ENCODE measurements at regions not wholly inside any gene's neighbourhood (a gene's known extent, or its start where the extent isn't known, plus 50 kb on each side); places are given as distances from the start of the nearest gene placed in this dataset.
"Not testable (repeated sequence)": the region's sequence is repeated elsewhere in the genome, so short reads cannot be mapped to it uniquely, and the experiment has no call there.

DNA sequence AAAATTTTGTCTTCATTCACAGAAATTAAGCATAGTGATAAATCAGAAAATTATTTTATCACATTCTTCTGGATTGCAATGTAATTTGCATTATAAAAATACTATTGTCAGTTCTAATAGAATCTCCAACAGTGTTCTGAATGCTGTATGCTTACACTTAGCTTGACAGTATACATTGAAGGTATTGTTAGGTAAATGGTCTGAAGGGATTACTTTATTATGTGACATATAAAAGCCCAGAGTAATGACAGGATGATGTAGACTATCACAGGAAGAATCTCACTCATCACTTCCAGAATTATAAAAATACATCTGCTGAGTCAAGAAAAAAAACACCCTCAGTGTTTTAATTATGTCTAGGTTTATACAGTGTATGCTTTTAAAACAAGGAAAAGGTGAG lies 1532.5 kb upstream of the RAG2 start:
- DNase-seq = no peak

DNA sequence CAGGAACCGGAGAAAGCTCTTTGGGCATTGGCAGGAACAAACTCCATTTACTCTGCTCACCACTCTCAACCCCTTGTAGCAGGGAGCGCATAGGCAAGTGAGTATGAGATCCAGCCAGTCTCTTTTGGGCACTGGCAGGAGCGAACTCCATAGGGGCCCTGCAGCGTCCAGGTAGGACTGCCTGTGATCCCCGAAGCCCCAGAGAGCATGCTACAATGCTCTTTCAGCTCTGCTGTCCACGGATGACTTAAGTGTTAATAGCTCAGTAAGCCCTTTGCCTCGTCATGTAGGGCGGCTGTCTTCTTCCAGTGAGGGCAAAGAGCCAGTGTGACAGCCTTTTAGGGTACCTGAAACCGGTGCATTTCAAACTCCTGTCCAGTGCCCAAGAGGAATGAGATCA lies 1525.6 kb upstream of the RAG2 start:
- no peak for DNase-seq

DNA sequence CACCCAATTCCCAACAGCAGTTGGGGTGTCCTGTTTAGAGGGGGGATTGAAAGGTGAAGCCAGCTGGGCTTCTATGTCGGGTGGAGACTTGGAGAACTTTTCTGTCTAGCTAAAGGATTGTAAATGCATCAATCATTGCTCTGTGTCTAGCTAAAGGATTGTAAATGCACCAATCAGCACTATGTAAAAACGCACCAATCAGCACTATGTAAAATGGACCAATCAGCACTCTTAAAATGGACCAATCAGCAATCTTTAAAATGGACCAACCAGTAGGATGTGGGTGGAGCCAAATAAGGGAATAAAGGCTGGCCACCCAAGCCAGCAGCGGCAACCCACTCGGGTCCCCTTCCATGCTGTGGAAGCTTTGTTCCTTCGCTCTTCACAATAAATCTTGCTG lies 1518.6 kb upstream of the RAG2 start:
- DNase-seq = not testable (repeated sequence)

DNA sequence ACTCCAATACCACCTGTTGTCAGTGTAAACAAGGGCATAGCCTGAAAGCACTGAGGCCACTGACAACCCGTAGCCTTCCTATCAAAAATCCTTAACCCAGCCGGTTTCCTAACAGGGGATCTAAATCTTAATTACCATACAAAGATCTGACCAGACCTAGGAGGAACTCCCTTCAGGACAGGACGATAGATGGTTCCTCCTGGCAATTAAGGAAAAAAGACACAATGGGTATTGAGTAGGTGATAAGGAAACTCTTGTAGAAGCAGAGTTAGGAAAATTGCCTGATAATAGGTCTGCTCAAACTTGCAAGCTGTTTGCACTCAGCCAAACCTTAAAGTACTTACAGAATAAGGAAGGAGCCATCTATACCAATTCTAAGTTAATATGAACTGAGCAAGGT lies 1517.3 kb upstream of the RAG2 start:
- not testable (repeated sequence) for DNase-seq

DNA sequence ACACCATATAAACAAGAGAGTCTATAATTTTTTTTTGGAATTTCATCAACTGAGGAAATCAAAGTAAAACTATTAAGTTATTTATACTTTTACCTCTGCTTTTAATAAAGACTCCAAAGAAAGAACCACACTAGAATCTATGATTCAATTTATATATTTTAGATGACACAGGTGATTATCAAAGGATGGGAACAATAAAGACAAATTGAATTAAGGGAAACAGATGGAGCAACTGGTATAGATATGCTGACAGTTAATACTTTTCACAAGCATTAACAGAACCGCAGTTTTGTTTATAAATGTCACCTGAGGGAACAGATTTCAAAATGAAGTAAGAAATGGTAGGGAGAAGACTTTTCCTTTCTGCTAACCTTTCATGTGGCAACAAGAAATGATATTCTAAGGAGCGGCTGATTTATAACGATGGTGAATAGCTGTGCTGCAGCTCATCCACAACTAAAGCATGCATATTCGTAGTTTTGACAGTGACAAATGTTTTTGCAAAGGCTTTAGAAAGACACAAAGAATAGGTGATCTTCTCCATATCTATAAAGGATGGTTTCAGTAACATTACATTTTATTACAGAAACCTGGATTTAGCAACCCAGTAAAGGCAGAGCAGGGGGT lies 1502.9 kb upstream of the RAG2 start:
- DNase-seq = no peak

DNA sequence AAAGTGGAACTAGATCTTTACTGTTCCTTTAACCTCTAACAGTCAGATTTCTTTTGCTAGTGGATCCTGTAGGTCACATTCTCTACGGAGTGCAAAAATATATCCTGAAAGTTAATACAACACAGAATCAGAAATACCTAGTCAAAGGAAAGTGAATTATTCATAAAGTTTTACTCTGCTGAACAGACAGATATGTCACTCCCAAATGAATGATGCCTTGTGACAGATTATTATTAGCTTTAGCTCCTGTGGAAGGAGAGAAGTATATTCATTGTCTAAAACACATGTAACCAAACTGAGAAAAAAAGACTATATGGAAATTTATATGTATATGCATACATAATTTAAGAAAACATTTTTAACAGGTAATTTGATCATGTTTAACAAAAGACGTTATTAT lies 1497.2 kb upstream of the RAG2 start:
- no peak for DNase-seq

DNA sequence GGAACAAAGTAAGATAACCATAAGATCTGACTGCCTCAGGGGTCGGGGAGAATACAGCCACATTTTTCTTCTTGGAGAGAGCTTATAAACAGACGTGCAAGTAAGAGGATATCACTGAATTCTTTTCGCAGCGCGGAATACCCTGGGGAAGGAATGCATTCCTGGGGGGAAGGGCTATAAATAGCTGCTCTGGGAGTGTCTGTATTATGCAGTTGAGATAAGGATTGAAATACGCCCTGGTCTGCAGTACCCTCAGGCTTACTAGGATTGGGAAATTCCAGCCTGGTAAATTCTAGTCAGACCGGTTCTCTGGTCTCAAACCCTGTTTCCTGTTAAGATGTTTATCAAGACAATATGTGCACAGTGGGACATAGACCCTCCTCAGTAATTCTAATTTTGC lies 1491.7 kb upstream of the RAG2 start:
- DNase-seq = no peak

DNA sequence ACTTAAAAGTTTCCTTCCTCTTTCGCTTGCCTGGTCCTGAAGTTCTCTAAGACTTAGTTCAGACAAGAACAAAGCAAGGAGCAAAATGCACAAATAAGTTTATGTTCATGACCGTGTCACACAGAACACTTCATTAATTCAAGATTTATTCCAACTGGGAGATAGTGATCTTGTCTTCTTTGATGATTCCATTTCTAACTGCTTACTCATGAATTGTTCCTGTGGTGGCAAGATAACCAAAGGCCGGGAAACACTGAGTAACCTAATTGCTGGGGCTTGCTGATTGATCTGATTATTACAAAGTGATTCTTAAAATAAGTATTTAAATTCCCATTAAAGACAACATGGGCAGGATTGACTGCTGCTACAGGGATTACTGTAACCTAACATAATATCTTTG lies 1462.9 kb upstream of the RAG2 start:
- no peak for DNase-seq

DNA sequence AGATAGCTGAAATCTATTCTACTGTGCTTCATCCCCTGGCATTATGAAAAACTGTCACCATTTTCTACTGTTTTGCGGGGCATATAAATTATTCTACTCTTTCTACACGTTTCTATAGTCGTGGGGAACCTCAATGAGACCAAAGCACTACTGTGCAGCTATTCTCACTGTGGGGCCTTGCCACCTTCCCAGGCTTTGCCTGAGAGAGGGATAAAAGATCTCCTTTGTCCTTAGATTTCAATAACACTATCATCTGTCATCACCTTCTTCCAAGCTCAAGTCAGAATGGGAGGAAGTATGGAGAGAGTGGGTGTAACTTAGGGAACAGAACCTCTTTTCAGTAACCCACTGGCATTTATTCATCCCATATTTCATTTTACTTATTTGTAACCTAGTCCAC lies 1462.1 kb upstream of the RAG2 start:
- no peak for DNase-seq

DNA sequence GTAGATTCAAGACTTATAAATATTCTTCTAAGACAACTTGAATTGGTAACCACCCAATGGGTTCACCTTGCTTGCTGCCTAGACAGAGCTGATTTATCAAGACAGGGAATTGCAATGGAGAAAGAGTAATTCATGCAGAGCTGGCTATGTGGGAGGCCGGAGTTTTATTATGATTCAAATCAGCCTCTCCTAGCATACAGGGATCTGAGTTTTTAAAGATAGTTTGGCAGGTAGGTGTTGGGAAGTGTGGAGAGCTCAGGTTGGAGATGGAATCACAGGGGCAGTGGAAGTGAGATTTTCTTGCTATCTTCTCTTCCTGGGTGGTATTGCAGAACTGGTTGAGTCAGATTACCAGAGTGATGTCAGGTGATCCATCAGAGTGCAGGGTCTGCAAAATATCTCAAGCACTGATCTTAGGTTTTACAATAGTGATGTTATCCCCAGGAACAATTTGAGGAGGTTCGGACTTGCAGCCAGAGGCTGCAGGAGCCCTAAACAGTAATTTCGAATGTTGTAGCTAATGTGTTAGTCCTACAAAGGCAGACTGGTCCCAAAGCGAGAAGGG lies 1448.6 kb upstream of the RAG2 start:
- DNase-seq = no peak

DNA sequence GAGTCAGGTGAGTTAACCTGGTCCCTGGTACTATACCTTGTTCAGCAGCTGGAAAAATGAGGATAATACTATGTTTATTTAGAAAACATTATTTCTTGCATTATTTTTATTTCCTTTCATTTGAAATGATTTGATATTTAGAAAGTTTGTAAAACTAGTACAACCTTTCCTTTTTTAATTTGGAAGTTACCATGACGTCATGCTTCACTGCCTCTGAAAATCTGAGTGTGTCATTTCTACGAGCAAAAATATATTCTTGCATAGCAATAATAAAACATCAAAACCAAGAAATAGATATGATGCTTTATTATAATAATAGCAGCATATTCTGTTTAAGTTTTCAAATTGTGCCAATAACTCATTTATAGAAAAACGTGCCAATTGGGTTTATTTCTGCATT lies 1445.0 kb upstream of the RAG2 start:
- no peak for DNase-seq

DNA sequence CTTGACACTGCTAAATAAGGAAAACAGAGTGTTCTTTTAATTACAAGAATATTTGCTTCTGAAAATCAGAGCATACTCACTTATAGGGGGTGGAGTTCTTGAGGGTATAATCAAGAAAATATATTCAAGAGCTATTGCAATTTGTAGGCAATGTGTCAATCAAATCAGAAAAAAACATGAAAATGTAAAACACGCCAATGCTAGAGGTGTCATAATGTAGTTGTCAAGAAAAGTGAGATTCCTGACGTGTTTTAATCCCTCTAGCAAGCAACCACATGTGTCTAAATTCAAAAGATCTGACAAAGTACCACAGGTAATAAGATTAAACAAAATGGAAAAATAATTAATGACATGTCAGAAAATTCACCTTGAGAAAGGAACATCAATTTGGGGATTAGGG lies 1440.7 kb upstream of the RAG2 start:
- no peak for DNase-seq

DNA sequence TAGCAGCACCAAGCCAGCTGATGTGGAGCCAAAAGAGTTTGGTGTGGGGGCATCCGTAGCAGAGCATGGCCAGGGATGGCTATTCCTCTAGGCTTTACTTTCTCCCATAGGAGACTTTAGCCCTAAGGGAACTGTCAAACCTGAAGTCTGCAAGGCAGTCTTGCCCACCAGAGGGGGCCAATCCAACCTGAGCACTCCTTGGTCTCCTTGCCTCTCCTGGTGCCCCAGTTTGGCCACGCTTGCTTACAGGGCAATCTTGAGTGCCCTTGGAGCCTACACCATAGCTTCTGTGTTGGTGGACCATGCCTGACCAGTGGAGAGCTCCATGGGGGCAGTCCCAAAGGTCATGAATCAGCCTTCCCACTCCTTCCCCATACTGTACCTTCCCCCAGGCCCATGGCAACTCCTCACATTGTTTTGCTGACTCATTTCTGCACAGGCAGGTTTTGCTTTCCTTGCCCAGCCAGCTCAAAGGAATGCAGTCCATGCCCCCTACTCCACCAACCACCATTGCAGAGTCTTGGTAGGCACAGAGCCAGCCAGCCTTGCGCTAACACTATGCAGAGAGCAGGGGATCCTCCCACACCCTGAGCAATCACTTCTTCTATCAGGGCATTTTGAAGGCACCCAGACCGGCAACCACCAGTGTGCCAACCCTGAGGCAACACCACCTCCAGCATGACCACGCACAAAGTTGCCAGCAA lies 1421.2 kb upstream of the RAG2 start:
- no peak for DNase-seq

DNA sequence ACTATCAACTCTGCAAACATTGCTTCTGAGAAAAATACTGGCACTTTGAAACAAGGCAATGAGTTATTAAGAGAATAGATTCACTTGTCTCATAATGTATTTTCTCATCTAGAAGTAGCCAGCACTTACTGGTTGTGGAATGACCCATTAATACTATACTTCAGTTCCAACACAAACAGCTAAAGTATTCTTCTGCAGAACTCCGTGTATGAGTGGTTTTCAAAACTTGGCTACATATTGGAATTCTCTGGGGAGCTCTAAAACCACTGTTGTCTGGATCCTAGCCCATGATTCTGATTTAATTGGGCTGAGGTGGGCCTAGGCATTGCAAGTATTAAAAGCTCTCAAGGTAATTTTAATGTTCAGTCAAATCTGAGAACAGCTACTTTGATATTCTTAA lies 1416.4 kb upstream of the RAG2 start:
- no peak for DNase-seq

DNA sequence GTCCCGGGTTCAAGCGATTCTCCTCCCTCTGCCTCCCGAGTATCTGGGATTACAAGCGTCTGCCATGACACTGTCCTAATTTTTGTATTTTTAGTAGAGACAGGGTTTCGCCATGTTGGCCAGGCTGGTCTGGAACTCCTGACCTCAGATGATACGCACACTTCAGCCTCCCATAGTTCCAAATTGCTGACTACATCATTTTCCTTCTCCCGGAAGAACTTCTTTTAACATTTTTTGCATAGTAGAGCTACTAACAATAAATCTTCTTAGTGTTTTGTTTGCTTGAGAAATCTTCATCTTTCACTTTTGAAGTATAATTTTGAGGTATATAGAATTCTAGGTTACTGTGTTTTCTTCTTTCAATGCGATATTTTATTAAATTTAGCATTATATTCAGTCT lies 1415.1 kb upstream of the RAG2 start:
- no peak for DNase-seq

DNA sequence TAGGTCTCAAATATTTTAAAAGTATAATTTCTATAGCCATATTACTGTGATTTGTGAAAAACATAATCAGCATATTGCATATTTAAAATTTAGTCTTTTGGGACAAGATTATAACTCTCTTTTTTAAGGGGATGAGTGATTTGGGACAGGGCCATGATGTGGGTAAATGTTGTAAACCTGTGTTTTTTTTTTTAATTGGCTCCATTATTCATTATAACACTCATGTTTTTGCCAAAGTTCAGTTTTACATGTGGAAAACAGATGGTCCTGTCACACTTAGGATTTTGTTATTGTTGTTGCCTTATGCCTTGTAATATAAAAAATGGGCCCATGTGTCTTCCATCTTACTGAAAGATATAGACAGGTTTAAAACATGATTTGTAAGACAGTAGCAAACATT lies 1413.5 kb upstream of the RAG2 start:
- no peak for DNase-seq

DNA sequence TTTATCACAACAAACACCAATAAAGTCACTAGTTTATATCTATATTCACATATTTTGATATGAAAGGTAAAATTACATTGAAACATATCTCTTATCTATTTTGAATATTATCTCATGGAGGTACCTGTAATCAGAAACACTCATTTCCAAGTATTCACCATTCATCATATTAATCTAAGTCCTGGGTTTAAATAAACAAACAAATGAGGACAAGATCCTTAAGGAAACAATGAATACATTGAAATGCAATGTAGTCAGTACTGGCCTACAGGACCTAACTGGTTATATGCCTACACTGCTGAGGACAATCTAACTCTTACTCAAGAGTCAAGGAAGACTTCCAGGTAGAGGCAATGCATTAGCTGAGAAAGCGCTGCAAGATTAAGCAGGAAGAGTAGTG lies 1411.9 kb upstream of the RAG2 start:
- DNase-seq = no peak

DNA sequence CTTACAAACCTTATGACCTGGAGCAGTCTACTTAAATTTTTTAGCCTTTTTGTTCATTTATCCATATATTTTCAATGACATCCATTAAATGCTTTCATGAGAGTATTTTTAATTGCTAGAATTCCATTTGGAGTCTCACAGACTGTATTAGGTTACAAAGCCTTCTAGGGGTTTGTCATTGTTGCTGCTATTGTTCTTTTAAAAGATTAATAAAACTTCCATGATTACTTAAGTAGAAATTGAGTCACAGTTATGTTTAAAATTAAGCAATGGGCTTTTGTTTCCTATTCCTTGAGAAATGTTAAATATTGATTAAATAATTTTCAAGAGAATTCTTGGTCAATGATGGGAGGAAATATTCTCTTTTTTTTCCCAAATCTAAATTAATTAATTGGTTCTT lies 1408.4 kb upstream of the RAG2 start:
- DNase-seq = no peak

DNA sequence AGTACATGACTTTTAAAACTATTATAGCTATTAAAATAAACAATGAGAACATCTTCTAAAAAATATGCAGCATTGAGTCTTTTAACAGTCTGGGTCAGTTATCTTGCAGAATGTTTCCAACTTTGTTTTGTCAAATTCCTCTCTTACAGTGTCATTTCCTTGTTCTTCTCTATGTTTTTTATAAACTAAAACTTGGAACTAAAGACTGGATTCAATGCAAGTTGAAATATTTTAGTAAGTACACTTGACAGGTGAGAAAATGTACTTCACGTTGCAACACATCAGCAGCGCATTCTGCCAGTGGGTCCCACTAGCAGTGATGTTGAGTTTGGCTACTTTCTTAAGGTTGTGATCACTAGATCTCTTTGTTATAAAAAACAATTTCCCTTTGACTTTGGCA lies 1407.6 kb upstream of the RAG2 start:
- no peak for DNase-seq

DNA sequence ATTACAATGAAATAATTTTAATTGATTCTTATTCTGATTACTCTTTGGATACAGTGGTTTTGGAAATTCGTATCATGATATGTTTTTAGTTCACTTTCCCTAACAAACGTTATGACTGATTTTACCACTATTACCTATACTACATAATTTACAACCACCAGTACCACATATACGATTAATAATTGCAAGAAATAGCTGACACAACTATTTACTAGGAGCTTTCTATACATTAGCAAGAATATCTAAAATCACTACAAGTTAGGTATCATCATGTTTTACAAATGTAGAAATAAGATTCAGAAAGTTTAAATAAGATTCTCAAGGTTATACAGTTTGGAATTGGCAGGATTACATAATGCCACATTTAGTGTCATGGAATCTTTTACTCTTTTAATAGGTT lies 1401.1 kb upstream of the RAG2 start:
- DNase-seq = no peak

DNA sequence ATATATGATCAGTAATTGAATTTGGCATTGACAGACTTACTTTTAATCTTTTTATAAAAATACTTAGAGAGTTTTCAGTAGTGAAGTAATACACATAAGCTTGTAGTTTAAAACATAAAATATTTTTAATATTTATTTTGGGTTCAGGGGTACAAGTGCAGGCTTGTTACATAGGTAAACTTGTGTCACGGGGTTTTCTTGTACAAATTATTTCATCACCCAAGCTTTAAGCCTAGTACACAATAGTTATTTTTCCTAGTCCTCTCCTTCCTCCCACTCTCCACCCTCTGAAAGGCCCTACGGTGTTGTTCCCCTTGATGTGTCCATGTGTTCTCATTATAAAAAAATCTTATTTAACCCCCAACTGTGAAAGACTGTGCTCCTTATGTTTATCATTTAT lies 1397.8 kb upstream of the RAG2 start:
- DNase-seq = no peak

DNA sequence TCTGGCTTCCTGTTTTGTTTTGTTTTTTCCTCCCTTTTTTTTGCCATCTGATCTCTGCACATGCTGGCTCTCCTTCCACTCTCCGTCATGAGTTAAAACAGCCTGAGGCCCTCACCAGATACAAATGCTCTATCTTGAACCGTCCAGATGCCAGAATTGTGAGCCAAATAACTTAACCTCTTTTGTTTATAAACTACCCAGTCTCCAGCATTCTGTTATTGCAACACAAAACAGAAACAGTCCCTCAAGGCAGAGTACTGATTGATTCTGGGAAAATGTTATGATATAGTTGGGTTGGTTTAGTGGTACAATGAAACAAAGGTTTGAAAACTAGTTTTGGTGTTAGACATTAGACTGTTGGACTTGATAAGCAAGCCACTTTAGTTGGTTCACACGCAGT lies 1390.0 kb upstream of the RAG2 start:
- DNase-seq = no peak

DNA sequence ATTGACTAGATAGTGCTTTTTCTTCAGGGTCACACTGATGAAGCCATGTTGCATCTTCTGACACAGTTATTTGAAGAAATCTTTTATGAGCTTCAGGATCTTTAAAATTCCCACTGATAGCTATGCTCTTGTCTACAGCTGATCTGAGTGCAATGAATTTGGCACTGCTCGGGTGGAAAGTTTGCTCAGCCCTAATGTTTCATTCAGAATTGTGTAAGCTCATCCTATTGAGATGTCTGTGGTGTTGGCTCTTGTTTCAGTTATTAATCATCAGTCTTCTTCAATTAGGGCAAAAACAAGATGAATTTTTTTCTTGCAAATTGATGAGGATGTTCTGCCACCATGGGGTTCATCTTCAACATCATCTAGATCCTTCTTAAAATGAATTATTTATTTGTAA lies 1387.0 kb upstream of the RAG2 start:
- DNase-seq = no peak

DNA sequence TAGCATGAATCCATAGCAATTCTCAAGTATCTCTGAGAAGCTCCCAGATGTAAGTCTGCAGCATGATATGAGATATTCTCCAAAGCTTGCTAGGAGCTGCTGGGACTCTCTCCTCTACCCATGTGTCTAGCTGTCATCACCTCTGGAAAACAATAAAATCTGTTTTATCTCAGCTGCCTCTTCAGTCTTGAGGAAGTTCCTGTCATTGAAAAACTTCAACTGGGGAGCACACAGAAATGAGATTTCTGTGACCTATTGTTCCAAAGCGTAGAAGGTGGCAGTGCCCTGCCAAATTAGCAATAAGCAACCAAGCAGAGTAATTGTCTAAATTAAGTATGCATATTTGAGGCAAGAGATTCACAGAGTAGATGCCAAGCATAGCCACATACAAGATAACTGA lies 1380.6 kb upstream of the RAG2 start:
- DNase-seq = no peak

DNA sequence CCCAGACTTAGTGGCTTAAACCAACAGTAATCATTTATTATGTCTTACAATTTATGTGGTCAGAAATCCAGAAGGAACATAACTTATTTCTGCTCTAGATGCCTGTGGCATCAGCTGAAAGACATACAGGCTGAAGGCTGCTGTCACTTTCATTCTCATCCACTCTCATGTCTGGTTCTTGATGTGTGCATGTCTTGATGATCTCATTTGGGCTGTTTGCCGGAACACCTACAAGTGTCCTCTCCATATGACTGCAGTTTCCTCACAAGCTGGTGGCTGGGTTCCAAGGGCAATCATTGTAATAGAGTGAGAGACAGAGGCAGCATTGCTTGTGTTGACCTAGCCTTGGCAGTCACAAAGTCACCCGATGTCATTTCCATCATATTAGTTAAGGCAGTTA lies 1375.9 kb upstream of the RAG2 start:
- no peak for DNase-seq
